BLaER1 treated with 17β-estradiol and CSF1 and Interleukin-3, amounts not matched to agents 10 nM and 100 nM (cell line): ENCODE measurements at regions not wholly inside any gene's neighbourhood (a gene's known extent, or its start where the extent isn't known, plus 50 kb on each side); places are given as distances from the start of the nearest gene placed in this dataset.

Experiments used
- H3K27ac ChIP-seq, 11 experiments: shearing (Covaris generic); formaldehyde crosslinking; 2 replicates each; pipeline ENCODE4 v1.8.1; 2022
- H3K27me3 ChIP-seq, 11 experiments: shearing (Covaris generic); formaldehyde crosslinking; 2 replicates each; pipeline ENCODE4 v1.8.1; 2022
- H3K36me3 ChIP-seq, 11 experiments: shearing (Covaris generic); formaldehyde crosslinking; 2 replicates each; pipeline ENCODE4 v1.8.1; 2022
- H3K4me1 ChIP-seq, 10 experiments: shearing (Covaris generic); formaldehyde crosslinking; 2 replicates each; pipeline ENCODE4 v1.8.1; 2022
- H3K4me2 ChIP-seq, 11 experiments: shearing (Covaris generic); formaldehyde crosslinking; 2 replicates each; pipeline ENCODE4 v1.8.1; 2022
- H3K4me3 ChIP-seq, 10 experiments: shearing (Covaris generic); formaldehyde crosslinking; 2 replicates each; pipeline ENCODE4 v1.8.1; 2022
- H3K9ac ChIP-seq, 11 experiments: shearing (Covaris generic); formaldehyde crosslinking; 2 replicates each; pipeline ENCODE4 v1.8.1; 2022
- H3K9me3 ChIP-seq, 11 experiments: shearing (Covaris generic); formaldehyde crosslinking; replicated peaks in 1 of 11; 2 replicates each; pipeline ENCODE4 v1.8.1; 2022
- H4K20me1 ChIP-seq, 11 experiments: shearing (Covaris generic); formaldehyde crosslinking; 2 replicates each; pipeline ENCODE4 v1.8.1; 2022
- Cebpa-rat ChIP-seq, 11 experiments: shearing (Covaris generic); IDR thresholded peaks; 2 replicates each; pipeline ENCODE4 v1.8.1; 2022

DNA sequence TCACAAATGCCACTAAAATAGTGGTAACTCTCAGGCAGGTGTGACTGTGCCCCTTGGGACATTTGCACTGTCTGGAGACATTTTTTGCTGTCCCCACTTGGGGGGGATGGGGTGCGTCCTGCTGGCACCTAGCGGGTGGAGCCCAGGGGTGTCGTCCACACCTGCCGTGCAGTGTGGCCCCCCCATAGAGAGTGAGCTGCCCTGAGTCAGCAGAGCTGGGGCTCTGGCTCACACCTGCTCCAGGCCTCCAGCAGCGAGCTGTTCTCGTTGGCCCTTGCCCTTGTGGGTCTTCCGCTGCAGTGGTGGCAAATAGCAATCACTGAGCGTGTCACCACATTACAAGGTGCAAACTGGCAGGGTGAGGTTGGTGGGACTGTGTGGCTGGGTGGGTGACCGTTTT, 64.6 kb downstream of the CLDN34 start:
- peaks cover 0 to 55% (median 0%) of the 10 kb centered on the region in 11 experiments; a peak in 5 of 22 replicates for H4K20me1 ChIP-seq
- peak overlapping the region; percentile 11 to 70 (median 50); a peak in 21 of 22 replicates for H3K4me2 ChIP-seq
- H3K9me3 ChIP-seq: peaks cover 0 to 7% (median 0%) of the 10 kb centered on the region in 11 experiments; a peak in 3 of 22 replicates
- H3K4me3 ChIP-seq: no peak overlapping the region
- peaks cover 0 to 8% (median 0%) of the 10 kb centered on the region in 11 experiments; a peak in 2 of 22 replicates for H3K36me3 ChIP-seq
- peaks cover 10 to 15% (median 14%) of the 10 kb centered on the region in 10 experiments; a peak in 18 of 20 replicates for H3K4me1 ChIP-seq
- no peak for TF ChIP-seq Cebpa-rat (IDR thresholded peaks at IDR 0.05)
- H3K27ac ChIP-seq: 0 out of 22 replicates have a peak overlapping the region, but pooled peaks of 1 of the 11 experiments have one; percentile 26
- no peaks in the 10 kb centered on the region for H3K27me3 ChIP-seq
- no peak overlapping the region for H3K9ac ChIP-seq

- peak overlapping the region in 1 of 11 experiments; percentile 26; a peak in 1 of 22 replicates for H3K27ac ChIP-seq
- no peak for TF ChIP-seq Cebpa-rat (IDR thresholded peaks at IDR 0.05)
Observed at GRCh38 chrX:10032147-10032546, 65.0 kb downstream of the CLDN34 start.

DNA sequence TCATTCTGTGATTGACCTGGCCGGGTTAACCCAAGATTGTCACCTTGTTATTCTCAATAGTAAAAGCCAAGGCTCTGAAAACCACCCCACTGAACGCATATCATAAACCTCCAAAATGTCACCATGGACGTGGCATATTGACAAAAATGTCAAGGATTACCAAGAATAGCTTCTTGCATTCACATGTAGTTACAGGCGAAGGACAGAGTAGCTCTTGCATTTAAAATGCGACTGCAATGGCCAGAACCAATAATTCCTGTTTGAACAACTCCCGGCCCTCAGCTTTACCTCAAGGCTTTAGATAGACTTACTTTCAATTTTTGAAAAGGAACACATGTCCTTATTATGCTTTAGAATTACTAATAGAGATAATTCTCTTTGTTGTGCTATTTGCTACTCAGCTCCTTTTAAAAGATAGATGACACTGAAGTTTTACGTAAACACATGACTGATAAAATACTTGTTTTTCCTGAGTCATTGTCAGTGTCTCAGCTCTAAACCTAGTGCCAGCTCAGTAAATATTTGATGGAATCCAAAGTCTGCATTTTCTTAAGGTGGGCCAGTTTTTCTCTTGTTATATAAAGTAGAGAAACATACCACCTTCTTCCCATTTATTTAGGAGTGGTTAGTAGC, 66.3 kb downstream of the CLDN34 start:
- peaks cover 0 to 10% (median 0%) of the 10 kb centered on the region in 11 experiments; a peak in 3 of 22 replicates for H3K9me3 ChIP-seq
- no peak overlapping the region for H3K4me3 ChIP-seq
- no peak overlapping the region for H3K27ac ChIP-seq
- peaks cover 0 to 42% (median 0%) of the 10 kb centered on the region in 11 experiments; a peak in 5 of 22 replicates for H4K20me1 ChIP-seq
- H3K36me3 ChIP-seq: no peaks in the 10 kb centered on the region
- no peaks in the 10 kb centered on the region for H3K27me3 ChIP-seq
- TF ChIP-seq Cebpa-rat (IDR thresholded peaks at IDR 0.05): no peak
- peaks cover 10 to 15% (median 14%) of the 10 kb centered on the region in 10 experiments; a peak in 18 of 20 replicates for H3K4me1 ChIP-seq
- no peak overlapping the region for H3K4me2 ChIP-seq
- H3K9ac ChIP-seq: no peak overlapping the region

More at GRCh38 chrX:10032147-10032546, 65.0 kb downstream of the CLDN34 start:
- H3K4me2 ChIP-seq: peak overlapping the region; percentile 11 to 70 (median 50); a peak in 20 of 22 replicates
- H3K9ac ChIP-seq: no peak overlapping the region
- H3K4me1 ChIP-seq: peaks cover 10 to 15% (median 14%) of the 10 kb centered on the region in 10 experiments; a peak in 18 of 20 replicates
- peaks cover 0 to 9% (median 0%) of the 10 kb centered on the region in 11 experiments; a peak in 3 of 22 replicates for H3K9me3 ChIP-seq
- no peaks in the 10 kb centered on the region for H3K27me3 ChIP-seq
- no peak overlapping the region for H3K4me3 ChIP-seq
- H3K36me3 ChIP-seq: peaks cover 0 to 6% (median 0%) of the 10 kb centered on the region in 11 experiments; a peak in 2 of 22 replicates
- H4K20me1 ChIP-seq: peaks cover 0 to 53% (median 0%) of the 10 kb centered on the region in 11 experiments; a peak in 5 of 22 replicates

DNA sequence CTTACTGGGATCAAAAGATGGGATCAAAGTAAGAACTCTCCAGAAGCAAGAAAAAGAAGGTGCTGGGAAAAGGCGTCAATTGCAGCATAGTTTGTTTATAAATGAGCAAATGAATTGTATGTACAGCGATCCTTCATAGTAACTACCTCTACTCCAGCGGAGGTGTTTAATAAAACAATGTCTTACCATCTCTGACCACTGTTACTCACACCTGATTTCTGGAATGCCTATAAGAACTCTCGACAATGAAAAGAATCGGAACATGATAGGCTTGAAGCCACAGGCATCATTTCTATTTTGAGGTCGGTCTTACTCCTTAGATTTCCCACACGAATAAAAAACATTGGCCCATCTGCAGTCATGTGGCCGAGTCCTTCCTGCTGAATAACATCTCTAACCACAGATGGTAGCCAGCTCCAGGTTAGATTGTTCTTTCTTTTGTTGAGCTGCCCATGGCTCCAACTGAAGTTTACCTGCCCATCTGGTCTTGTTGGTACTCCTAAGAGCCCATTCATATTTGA, 67.6 kb downstream of the CLDN34 start:
- Histone ChIP-seq H3K4me3 (no peak overlapping the region), H3K27me3 (no peaks in the 10 kb centered on the region), H3K27ac (no peak overlapping the region), H3K4me2 (peak overlapping the region in 1 of 11 experiments; percentile 6; a peak in 1 of 22 replicates), H3K36me3 (no peaks in the 10 kb centered on the region), H3K9ac (no peak overlapping the region), H3K9me3 (peaks cover 0 to 10% (median 0%) of the 10 kb centered on the region in 11 experiments; a peak in 3 of 22 replicates), H3K4me1 (peaks cover 10 to 15% (median 14%) of the 10 kb centered on the region in 10 experiments; a peak in 18 of 20 replicates), H4K20me1 (peaks cover 0 to 50% (median 0%) of the 10 kb centered on the region in 11 experiments; a peak in 5 of 22 replicates)
- no peak for TF ChIP-seq Cebpa-rat (IDR thresholded peaks at IDR 0.05)

DNA sequence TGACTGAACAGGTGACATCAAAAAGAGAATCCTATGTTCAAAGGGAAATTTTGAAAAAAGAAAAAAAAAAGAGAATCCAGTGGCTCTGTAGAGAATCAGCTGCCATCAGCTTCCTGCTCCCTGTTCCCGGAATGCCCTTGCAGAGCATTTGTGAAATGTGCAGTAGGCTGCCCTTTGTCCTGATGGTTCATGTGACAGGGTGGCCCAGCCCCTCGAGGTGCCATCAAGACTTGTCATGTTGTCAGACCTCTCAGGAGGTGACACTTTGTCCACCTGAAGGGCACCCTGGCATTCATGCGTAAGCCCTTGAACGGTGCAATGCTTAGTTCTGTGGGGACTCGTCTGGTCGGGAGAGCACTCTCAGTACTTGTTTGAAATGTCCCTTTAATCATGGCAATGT, 71.4 kb downstream of the CLDN34 start:
- peaks cover 0 to 48% (median 0%) of the 10 kb centered on the region in 11 experiments; a peak in 2 of 22 replicates for H4K20me1 ChIP-seq
- peaks cover 0 to 26% (median 20%) of the 10 kb centered on the region in 10 experiments; a peak in 12 of 20 replicates for H3K4me1 ChIP-seq

GRCh38 chrX:10039821-10040793, 72.9 kb downstream of the CLDN34 start:
- peaks cover 0 to 32% (median 22%) of the 10 kb centered on the region in 10 experiments; a peak in 12 of 20 replicates for H3K4me1 ChIP-seq
- H3K9ac ChIP-seq: no peak overlapping the region
- no peaks in the 10 kb centered on the region for H3K27me3 ChIP-seq
- no peak overlapping the region for H3K4me2 ChIP-seq
- H3K9me3 ChIP-seq: peaks cover 0 to 10% (median 0%) of the 10 kb centered on the region in 11 experiments; a peak in 3 of 22 replicates
- TF ChIP-seq Cebpa-rat (IDR thresholded peaks at IDR 0.05): no peak
- no peaks in the 10 kb centered on the region for H3K36me3 ChIP-seq
- peaks cover 0 to 45% (median 0%) of the 10 kb centered on the region in 11 experiments; a peak in 4 of 22 replicates for H4K20me1 ChIP-seq
- no peak overlapping the region for H3K4me3 ChIP-seq
- H3K27ac ChIP-seq: no peak overlapping the region

More for the DNA sequence above, 71.4 kb downstream of the CLDN34 start:
- H3K9ac ChIP-seq: no peak overlapping the region
- no peaks in the 10 kb centered on the region for H3K27me3 ChIP-seq
- no peak overlapping the region for H3K4me2 ChIP-seq
- no peak overlapping the region for H3K27ac ChIP-seq
- no peak for TF ChIP-seq Cebpa-rat (IDR thresholded peaks at IDR 0.05)
- peaks cover 0 to 10% (median 0%) of the 10 kb centered on the region in 11 experiments; a peak in 3 of 22 replicates for H3K9me3 ChIP-seq
- no peaks in the 10 kb centered on the region for H3K36me3 ChIP-seq
- no peak overlapping the region for H3K4me3 ChIP-seq

DNA sequence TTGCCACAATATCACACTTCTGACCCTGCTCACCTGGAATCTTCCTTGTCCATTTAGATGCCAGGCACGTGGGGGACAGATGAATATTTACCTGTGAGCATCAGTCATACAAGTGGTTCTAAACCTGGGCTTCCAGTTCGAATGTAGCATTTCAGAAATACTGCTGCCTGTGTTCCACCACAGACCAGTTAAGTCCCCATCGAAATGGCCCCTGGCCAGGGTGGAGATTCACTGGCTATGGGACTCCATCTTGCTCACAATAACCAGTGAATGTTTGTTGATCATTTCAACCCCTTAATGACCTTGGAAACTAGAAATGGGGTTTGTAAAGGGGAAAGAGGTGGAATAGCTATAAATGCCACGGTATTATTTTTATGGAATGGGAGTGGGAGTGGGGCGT, 73.8 kb downstream of the CLDN34 start:
- Histone ChIP-seq H3K36me3 (no peaks in the 10 kb centered on the region), H3K4me2 (no peak overlapping the region), H3K27ac (no peak overlapping the region)

GRCh38 chrX:10041383-10041782, 74.2 kb downstream of the CLDN34 start:
- Histone ChIP-seq H3K9ac (no peak overlapping the region), H3K27ac (no peak overlapping the region), H3K27me3 (no peaks in the 10 kb centered on the region), H3K9me3 (peaks cover 0 to 8% (median 0%) of the 10 kb centered on the region in 11 experiments; a peak in 3 of 22 replicates), H3K4me2 (peak overlapping the region in 5 of 11 experiments; percentile 12 to 76 (median 50); a peak in 8 of 22 replicates), H3K4me3 (no peak overlapping the region), H3K4me1 (peaks cover 0 to 32% (median 22%) of the 10 kb centered on the region in 10 experiments; a peak in 12 of 20 replicates), H4K20me1 (peaks cover 0 to 57% (median 0%) of the 10 kb centered on the region in 11 experiments; a peak in 5 of 22 replicates), H3K36me3 (no peaks in the 10 kb centered on the region)
- TF ChIP-seq Cebpa-rat (IDR thresholded peaks at IDR 0.05): no peak

More for the DNA sequence above, 73.8 kb downstream of the CLDN34 start:
- no peak for TF ChIP-seq Cebpa-rat (IDR thresholded peaks at IDR 0.05)
- Histone ChIP-seq H3K9me3 (peaks cover 0 to 10% (median 0%) of the 10 kb centered on the region in 11 experiments; a peak in 3 of 22 replicates), H3K27me3 (no peaks in the 10 kb centered on the region), H3K4me3 (no peak overlapping the region), H3K4me1 (peaks cover 0 to 32% (median 22%) of the 10 kb centered on the region in 10 experiments; a peak in 12 of 20 replicates), H4K20me1 (peaks cover 0 to 53% (median 0%) of the 10 kb centered on the region in 11 experiments; a peak in 5 of 22 replicates), H3K9ac (no peak overlapping the region)
